Upper lobe of left lung (tissue), 6 donors: ENCODE measurements at regions not wholly inside any gene's neighbourhood (a gene's known extent, or its start where the extent isn't known, plus 50 kb on each side); places are given as distances from the start of the nearest gene placed in this dataset.

Experiments used
- ATAC-seq, 2 donors: fragments of 200-7000 bp; cut with Tn5 transposase; one replicate each; pipeline ENCODE4 v1.9.1; 2022; ENCODE audit warnings: mild to moderate bottlenecking in 2 of 2, moderate library complexity in 2 of 2; ENCODE audit not compliant: low FRiP score in 2 of 2
- DNase-seq, 2 donors: peaks; one replicate each; pipeline ENCODE4 v3.0.0-alpha.2; 2019 to 2020
- H3K27ac ChIP-seq, 4 donors: fragments of 200-600 bp; sonication (generic); one replicate each; pipeline ENCODE4 v1.5.1; 2016 to 2019
- H3K27me3 ChIP-seq, 4 donors: fragments of 200-600 bp; sonication (generic); one replicate each; pipeline ENCODE4 v1.5.1; 2017 to 2019
- H3K36me3 ChIP-seq, 4 donors: fragments of 200-600 bp; sonication (generic); one replicate each; pipeline ENCODE4 v1.5.1; 2016 to 2019
- H3K4me1 ChIP-seq, 4 donors: fragments of 200-600 bp; sonication (generic); one replicate each; pipeline ENCODE4 v1.5.1; 2018 to 2019
- H3K4me3 ChIP-seq, 4 donors: fragments of 200-600 bp; sonication (generic); one replicate each; pipeline ENCODE4 v1.5.1; 2017 to 2019; ENCODE audit warnings: mild to moderate bottlenecking in 2 of 4, moderate library complexity in 1 of 4
- H3K9me3 ChIP-seq, 4 donors: fragments of 200-600 bp; sonication (generic); one replicate each; pipeline ENCODE4 v1.5.1; 2018 to 2019
- EP300 ChIP-seq, 4 donors: sonication (generic); formaldehyde crosslinking; IDR thresholded peaks; one replicate each; pipeline ENCODE4 v1.5.1; 2017; ENCODE audit warnings: antibody characterized with exemption in 4 of 4, control low read depth in 2 of 4
- POLR2A ChIP-seq, 4 donors: fragments of 450-650 bp; IDR thresholded peaks; one replicate each; pipeline ENCODE4 v1.5.1; 2016 to 2017; ENCODE audit warnings: antibody characterized with exemption in 4 of 4, mild to moderate bottlenecking in 2 of 4
- POLR2AphosphoS5 ChIP-seq, 2 donors: sonication (generic); formaldehyde crosslinking; IDR thresholded peaks; one replicate each; pipeline ENCODE4 v1.5.1; 2017; ENCODE audit warnings: antibody characterized with exemption in 2 of 2
- WGBS, 2 donors: methylation state at CpG; one replicate each; pipeline ENCODE4 v1.1.5; 2017 to 2018; 5-methylcytosine and 5-hydroxymethylcytosine counted together
- TF ChIP-seq, protein P1 (sequence below), 6 experiments: fragments of 450-650 bp in 4 of 6; fragments of 200-600 bp in 2 of 6; sonication (generic) in 2 of 6; IDR thresholded peaks; one replicate each; pipeline ENCODE4 v1.5.1; 2016 to 2019; ENCODE audit warnings: antibody characterized with exemption in 6 of 6
- donor health status: DM: no; HTN: no; CAD: no; lungs with moderate emphysema.
- donor health status: DM: no; HTN: yes; CAD: no; lungs with severe emphysema.

DNA sequence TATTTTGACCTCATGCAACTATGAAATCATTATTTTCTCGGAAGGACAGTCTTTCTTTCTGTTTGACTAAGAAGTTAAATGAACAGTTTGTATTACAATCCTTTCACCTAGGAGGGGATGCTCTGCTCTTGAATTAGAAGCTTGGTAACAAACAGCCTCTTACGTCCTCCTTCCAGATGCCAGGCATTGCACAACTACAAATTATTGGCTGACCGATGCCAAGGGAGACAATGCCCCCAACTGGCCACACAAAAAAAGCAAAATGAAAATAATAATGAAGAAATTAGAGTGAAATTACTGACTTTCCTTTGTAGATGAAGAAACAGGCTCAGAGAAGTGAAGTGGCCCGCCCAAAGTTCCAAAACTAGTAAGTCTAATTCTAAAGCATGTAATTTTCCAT is 177.9 kb downstream of the CYRIA start:
- TF ChIP-seq, protein P1, sequence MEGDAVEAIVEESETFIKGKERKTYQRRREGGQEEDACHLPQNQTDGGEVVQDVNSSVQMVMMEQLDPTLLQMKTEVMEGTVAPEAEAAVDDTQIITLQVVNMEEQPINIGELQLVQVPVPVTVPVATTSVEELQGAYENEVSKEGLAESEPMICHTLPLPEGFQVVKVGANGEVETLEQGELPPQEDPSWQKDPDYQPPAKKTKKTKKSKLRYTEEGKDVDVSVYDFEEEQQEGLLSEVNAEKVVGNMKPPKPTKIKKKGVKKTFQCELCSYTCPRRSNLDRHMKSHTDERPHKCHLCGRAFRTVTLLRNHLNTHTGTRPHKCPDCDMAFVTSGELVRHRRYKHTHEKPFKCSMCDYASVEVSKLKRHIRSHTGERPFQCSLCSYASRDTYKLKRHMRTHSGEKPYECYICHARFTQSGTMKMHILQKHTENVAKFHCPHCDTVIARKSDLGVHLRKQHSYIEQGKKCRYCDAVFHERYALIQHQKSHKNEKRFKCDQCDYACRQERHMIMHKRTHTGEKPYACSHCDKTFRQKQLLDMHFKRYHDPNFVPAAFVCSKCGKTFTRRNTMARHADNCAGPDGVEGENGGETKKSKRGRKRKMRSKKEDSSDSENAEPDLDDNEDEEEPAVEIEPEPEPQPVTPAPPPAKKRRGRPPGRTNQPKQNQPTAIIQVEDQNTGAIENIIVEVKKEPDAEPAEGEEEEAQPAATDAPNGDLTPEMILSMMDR (IDR thresholded peaks at IDR 0.05), result peak in 5 of 6 experiments; percentile 20 to 52 (median 36)
- no peak for TF ChIP-seq POLR2AphosphoS5 (IDR thresholded peaks at IDR 0.05)
- H3K27ac ChIP-seq, result no peak overlapping the region
- no peak overlapping the region for H3K4me3 ChIP-seq
- H3K27me3 ChIP-seq, result no peaks in the 10 kb centered on the region
- no peaks in the 10 kb centered on the region for H3K36me3 ChIP-seq
- H3K4me1 ChIP-seq, result no peaks in the 10 kb centered on the region
- no peak for DNase-seq
- 24 to 34% methylated on average over 4 of the region's 4 CpGs for WGBS, 2 donors
- ATAC-seq, result no peak
- no peaks in the 10 kb centered on the region for H3K9me3 ChIP-seq

DNA sequence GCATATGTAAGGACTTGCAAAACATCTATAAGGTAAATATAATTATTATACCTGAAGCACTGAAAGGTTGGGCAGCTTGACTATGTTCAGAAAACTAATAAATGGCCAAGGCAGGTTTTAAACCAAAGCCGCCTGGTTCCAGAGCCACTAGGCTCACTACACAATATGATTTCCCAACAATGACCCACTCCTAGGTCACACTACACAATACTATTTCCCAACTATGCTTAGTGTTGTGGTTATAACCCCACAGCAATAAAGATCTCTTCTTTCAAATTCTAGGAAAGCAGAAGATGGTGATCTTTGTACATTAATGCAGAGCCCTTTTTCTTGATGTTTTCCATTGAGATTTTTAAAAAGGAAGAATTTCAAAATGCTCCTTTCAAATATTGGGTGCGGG is 180.4 kb downstream of the CYRIA start:
- 71 to 80% methylated on average over 2 of the region's 2 CpGs for WGBS, 2 donors
- no peak for DNase-seq
- no peaks in the 10 kb centered on the region for H3K4me1 ChIP-seq

GRCh38 chr2:16482460-16482859 is 183.2 kb downstream of the CYRIA start:
- ATAC-seq (no peak), DNase-seq (no peak)
- Histone ChIP-seq H3K9me3 (no peaks in the 10 kb centered on the region), H3K36me3 (no peaks in the 10 kb centered on the region), H3K27me3 (no peaks in the 10 kb centered on the region), H3K4me1 (no peaks in the 10 kb centered on the region), H3K27ac (no peak overlapping the region), H3K4me3 (no peak overlapping the region)
- WGBS, 2 donors, result 49 to 57% methylated on average over 5 of the region's 5 CpGs
- no peak for TF ChIP-seq POLR2A (IDR thresholded peaks at IDR 0.05)
- TF ChIP-seq EP300 (IDR thresholded peaks at IDR 0.05), result no peak
- TF ChIP-seq, protein P1 (IDR thresholded peaks at IDR 0.05), result no peak
- TF ChIP-seq POLR2AphosphoS5 (IDR thresholded peaks at IDR 0.05), result no peak

More for the DNA sequence above, 180.4 kb downstream of the CYRIA start:
- H3K4me3 ChIP-seq, result no peak overlapping the region
- no peaks in the 10 kb centered on the region for H3K27me3 ChIP-seq
- ATAC-seq, result no peak
- TF ChIP-seq POLR2A (IDR thresholded peaks at IDR 0.05), result no peak
- TF ChIP-seq POLR2AphosphoS5 (IDR thresholded peaks at IDR 0.05), result no peak
- no peak for TF ChIP-seq EP300 (IDR thresholded peaks at IDR 0.05)
- TF ChIP-seq, protein P1 (IDR thresholded peaks at IDR 0.05), result no peak
- H3K36me3 ChIP-seq, result no peaks in the 10 kb centered on the region
- no peak overlapping the region for H3K27ac ChIP-seq
- no peaks in the 10 kb centered on the region for H3K9me3 ChIP-seq

GRCh38 chr2:16481351-16481750 is 184.3 kb downstream of the CYRIA start:
- H3K27me3 ChIP-seq, result no peaks in the 10 kb centered on the region
- DNase-seq (no peak), ATAC-seq (no peak)
- no peak overlapping the region for H3K4me3 ChIP-seq
- TF ChIP-seq POLR2AphosphoS5 (IDR thresholded peaks at IDR 0.05) (no peak), POLR2A (IDR thresholded peaks at IDR 0.05) (no peak), EP300 (IDR thresholded peaks at IDR 0.05) (no peak)
- TF ChIP-seq, protein P1 (IDR thresholded peaks at IDR 0.05), result no peak
- WGBS, 2 donors, result 88 to 95% methylated on average over 1 of the region's 1 CpG
- H3K9me3 ChIP-seq, result no peaks in the 10 kb centered on the region
- H3K36me3 ChIP-seq, result no peaks in the 10 kb centered on the region
- H3K27ac ChIP-seq, result no peak overlapping the region
- H3K4me1 ChIP-seq, result no peaks in the 10 kb centered on the region

- no peaks in the 10 kb centered on the region for H3K4me1 ChIP-seq
- no peaks in the 10 kb centered on the region for H3K27me3 ChIP-seq
- H3K9me3 ChIP-seq, result no peaks in the 10 kb centered on the region
- ATAC-seq (no peak), DNase-seq (no peak)
- TF ChIP-seq POLR2A (IDR thresholded peaks at IDR 0.05), result no peak
- no peak for TF ChIP-seq EP300 (IDR thresholded peaks at IDR 0.05)
- TF ChIP-seq POLR2AphosphoS5 (IDR thresholded peaks at IDR 0.05), result no peak
- TF ChIP-seq, protein P1 (IDR thresholded peaks at IDR 0.05), result no peak
- no peak overlapping the region for H3K27ac ChIP-seq
- H3K4me3 ChIP-seq, result no peak overlapping the region
- H3K36me3 ChIP-seq, result no peaks in the 10 kb centered on the region
Observed at GRCh38 chr2:16479721-16480120, 185.9 kb downstream of the CYRIA start.
